Sigmoid colon (tissue), 6 donors: ENCODE measurements at regions not wholly inside any gene's neighbourhood (a gene's known extent, or its start where the extent isn't known, plus 50 kb on each side); places are given as distances from the start of the nearest gene placed in this dataset.

Experiments used
- DNase-seq: peaks from one replicate; pipeline ENCODE4 v3.0.0-alpha.2; 2019
- H3K27ac ChIP-seq, 4 donors: fragments of 200-600 bp; sonication (generic); one replicate each; pipeline ENCODE4 v1.5.1; 2016 to 2019; ENCODE audit warnings: mild to moderate bottlenecking in 1 of 4
- H3K27me3 ChIP-seq, 3 donors: fragments of 200-600 bp; sonication (generic); one replicate each; pipeline ENCODE4 v1.5.1; 2019; ENCODE audit warnings: mild to moderate bottlenecking in 1 of 3
- H3K36me3 ChIP-seq, 4 donors: fragments of 200-600 bp; sonication (generic); one replicate each; pipeline ENCODE4 v1.5.1; 2016 to 2019
- H3K4me1 ChIP-seq, 4 donors: fragments of 200-600 bp; sonication (generic); one replicate each; pipeline ENCODE4 v1.5.1; 2017 to 2019
- H3K4me3 ChIP-seq, 4 donors: fragments of 200-600 bp; sonication (generic); one replicate each; pipeline ENCODE4 v1.5.1; 2017 to 2019; ENCODE audit warnings: mild to moderate bottlenecking in 2 of 4, moderate library complexity in 1 of 4
- H3K9me3 ChIP-seq, 4 donors: fragments of 200-600 bp in 3 of 4; sonication (generic) in 3 of 4; one replicate each; pipeline versions ENCODE4 v1.5.1 to v1.6.1; 2013 to 2019
- EP300 ChIP-seq, 4 donors: sonication (generic); formaldehyde crosslinking; IDR thresholded peaks; one replicate each; pipeline ENCODE4 v1.6.1; 2017; ENCODE audit warnings: antibody characterized with exemption in 4 of 4
- POLR2A ChIP-seq, 2 donors: fragments of 450-650 bp; IDR thresholded peaks; one replicate each; pipeline ENCODE4 v1.6.1; 2016; ENCODE audit warnings: antibody characterized with exemption in 2 of 2, mild to moderate bottlenecking in 2 of 2, moderate library complexity in 2 of 2
- POLR2AphosphoS5 ChIP-seq, 4 donors: sonication (generic); formaldehyde crosslinking; IDR thresholded peaks; one replicate each; pipeline ENCODE4 v1.6.1; 2017; ENCODE audit warnings: antibody characterized with exemption in 4 of 4
- WGBS, 2 donors: extraction: QIAGEN DNeasy Blood & Tissue Kit; methylation state at CpG; one replicate each; pipeline ENCODE4 v1.1.7; 2013; 5-methylcytosine and 5-hydroxymethylcytosine counted together
- intact Hi-C: fragments of 100-400 bp; cut with DNase I; formaldehyde crosslinking; loops from one replicate; pipeline ENCODE4 v1.15.1; 2023
- TF ChIP-seq, protein P1 (sequence below), 4 experiments: fragments of 450-650 bp in 3 of 4; fragments of 200-600 bp in 1 of 4; IDR thresholded peaks; one replicate each; pipeline ENCODE4 v1.5.1; 2016 to 2019; ENCODE audit warnings: antibody characterized with exemption in 4 of 4, mild to moderate bottlenecking in 3 of 4, moderate library complexity in 2 of 4
- donor health status: healthy with polysubstance abuse.
- donor health status: healthy.

DNA sequence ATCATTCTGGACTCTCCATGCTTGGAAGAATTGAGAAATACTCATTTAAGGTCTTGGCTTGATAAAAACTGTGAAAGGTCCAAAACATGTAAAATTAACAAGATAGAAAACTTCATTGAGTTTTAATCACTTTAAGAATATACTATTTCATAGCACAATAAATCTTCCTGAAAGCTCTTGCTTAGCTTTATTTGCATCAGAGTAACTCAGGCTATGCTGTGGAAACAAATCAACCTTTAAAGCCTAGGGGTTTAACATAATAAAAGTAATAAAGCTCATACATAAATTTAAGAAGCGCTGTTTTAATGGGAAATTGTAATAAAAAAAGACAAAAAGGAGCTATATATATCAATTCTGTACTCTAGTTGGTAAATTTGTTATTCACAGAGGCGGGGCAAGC is 77.2 kb upstream of the PTCHD4 start:
- no peaks in the 10 kb centered on the region for H3K27me3 ChIP-seq
- no peak for TF ChIP-seq POLR2A (IDR thresholded peaks at IDR 0.05)
- H3K4me1 ChIP-seq = no peaks in the 10 kb centered on the region
- H3K27ac ChIP-seq = no peak overlapping the region
- no peaks in the 10 kb centered on the region for H3K36me3 ChIP-seq
- H3K9me3 ChIP-seq = no peaks in the 10 kb centered on the region
- DNase-seq = no peak
- intact Hi-C loops = no loop called here
- 86 to 87% methylated on average over 2 of the region's 2 CpGs for WGBS, 2 donors
- H3K4me3 ChIP-seq = no peak overlapping the region

DNA sequence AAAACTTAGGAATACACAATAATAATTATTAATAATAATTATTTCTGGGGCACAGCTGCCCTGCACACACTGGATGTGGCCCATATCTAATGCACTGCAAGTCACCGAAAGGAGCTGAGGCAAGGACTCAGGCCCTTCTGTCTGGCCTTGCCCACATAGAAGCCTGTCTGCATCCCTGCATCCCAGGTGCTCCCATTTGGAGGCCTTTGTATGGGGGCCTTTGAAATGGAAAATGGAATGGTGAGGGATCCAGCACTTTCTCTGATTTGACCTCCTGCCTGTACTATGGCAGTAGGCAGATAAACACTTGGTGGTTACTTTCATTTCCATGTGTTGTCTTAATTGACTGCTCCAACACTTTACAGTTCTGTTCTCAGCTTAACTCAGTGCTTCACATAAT is 75.7 kb upstream of the PTCHD4 start:
- intact Hi-C loops = no loop called here
- no peak overlapping the region for H3K27ac ChIP-seq
- no peak overlapping the region for H3K4me3 ChIP-seq
- WGBS, 2 donors = 93 to 94% methylated on average over 1 of the region's 1 CpG
- H3K27me3 ChIP-seq = no peaks in the 10 kb centered on the region
- no peaks in the 10 kb centered on the region for H3K9me3 ChIP-seq
- H3K36me3 ChIP-seq = no peaks in the 10 kb centered on the region
- no peak for TF ChIP-seq POLR2AphosphoS5 (IDR thresholded peaks at IDR 0.05)
- no peak for TF ChIP-seq POLR2A (IDR thresholded peaks at IDR 0.05)
- TF ChIP-seq EP300 (IDR thresholded peaks at IDR 0.05) = no peak
- TF ChIP-seq, protein P1, sequence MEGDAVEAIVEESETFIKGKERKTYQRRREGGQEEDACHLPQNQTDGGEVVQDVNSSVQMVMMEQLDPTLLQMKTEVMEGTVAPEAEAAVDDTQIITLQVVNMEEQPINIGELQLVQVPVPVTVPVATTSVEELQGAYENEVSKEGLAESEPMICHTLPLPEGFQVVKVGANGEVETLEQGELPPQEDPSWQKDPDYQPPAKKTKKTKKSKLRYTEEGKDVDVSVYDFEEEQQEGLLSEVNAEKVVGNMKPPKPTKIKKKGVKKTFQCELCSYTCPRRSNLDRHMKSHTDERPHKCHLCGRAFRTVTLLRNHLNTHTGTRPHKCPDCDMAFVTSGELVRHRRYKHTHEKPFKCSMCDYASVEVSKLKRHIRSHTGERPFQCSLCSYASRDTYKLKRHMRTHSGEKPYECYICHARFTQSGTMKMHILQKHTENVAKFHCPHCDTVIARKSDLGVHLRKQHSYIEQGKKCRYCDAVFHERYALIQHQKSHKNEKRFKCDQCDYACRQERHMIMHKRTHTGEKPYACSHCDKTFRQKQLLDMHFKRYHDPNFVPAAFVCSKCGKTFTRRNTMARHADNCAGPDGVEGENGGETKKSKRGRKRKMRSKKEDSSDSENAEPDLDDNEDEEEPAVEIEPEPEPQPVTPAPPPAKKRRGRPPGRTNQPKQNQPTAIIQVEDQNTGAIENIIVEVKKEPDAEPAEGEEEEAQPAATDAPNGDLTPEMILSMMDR (IDR thresholded peaks at IDR 0.05) = no peak
- no peaks in the 10 kb centered on the region for H3K4me1 ChIP-seq
- no peak for DNase-seq

DNA sequence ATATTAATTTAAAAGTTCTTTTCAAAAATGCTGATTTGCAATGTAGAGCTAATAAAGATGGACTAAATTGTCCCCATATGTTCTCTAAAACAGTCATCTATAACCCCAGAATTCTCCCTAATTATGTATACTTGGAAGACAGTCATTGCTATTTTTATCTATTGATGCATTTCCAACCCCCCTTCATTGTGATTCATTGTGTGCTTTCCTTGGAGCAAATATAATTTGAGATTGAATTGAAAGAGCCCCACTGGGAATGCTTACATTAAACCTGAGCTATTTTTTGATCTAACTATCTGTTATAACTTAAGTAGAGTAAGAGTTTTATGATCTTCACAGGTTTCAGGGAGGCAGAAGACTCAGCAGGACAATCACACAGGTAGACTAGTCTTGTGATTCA is 73.7 kb upstream of the PTCHD4 start:
- H3K4me1 ChIP-seq = no peaks in the 10 kb centered on the region
- TF ChIP-seq, protein P1 (IDR thresholded peaks at IDR 0.05) = no peak
- TF ChIP-seq POLR2A (IDR thresholded peaks at IDR 0.05) = no peak
- TF ChIP-seq POLR2AphosphoS5 (IDR thresholded peaks at IDR 0.05) = no peak
- no peak for TF ChIP-seq EP300 (IDR thresholded peaks at IDR 0.05)
- intact Hi-C loops = no loop called here
- DNase-seq = no peak
- no peak overlapping the region for H3K4me3 ChIP-seq
- H3K27me3 ChIP-seq = no peaks in the 10 kb centered on the region
- no peaks in the 10 kb centered on the region for H3K36me3 ChIP-seq
- H3K9me3 ChIP-seq = no peaks in the 10 kb centered on the region
- H3K27ac ChIP-seq = no peak overlapping the region

DNA sequence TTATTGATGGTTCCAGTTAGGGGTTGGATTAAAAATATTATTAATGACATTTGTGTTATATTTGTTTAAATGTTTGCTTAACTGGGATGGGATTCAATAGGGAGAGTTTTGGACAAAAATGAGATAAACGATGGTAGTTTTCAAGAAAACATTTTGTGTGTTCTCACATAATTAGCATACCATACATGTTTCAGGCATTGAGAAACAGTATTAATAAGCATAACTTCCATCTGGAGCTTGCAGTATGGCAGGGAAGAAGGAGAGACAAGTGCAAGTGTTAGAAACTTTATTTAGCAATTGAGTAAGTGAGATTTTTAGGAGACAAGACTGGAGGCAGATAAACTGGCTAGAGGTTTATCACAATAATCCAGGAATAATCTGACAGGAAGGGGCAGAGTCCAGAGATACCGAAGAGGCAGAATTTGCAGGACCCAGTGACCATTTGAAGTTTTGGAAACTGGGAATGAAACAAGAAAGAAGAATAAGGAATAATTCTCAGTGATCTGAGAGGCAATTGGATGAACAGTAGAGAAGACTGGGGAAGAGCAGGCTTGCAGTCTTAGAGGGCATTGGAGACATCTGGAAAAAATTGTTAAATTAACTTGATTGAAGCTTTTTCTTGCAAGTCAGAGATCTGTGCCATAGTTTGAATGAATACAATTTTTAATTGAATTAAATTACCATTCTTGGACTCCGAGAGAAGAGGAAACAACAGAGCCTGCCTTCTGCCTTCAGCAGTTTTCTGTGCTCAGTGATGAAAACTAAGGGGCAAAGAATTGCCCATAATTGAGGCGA is 73.0 kb upstream of the PTCHD4 start:
- 79 to 87% methylated on average over 4 of the region's 4 CpGs for WGBS, 2 donors

DNA sequence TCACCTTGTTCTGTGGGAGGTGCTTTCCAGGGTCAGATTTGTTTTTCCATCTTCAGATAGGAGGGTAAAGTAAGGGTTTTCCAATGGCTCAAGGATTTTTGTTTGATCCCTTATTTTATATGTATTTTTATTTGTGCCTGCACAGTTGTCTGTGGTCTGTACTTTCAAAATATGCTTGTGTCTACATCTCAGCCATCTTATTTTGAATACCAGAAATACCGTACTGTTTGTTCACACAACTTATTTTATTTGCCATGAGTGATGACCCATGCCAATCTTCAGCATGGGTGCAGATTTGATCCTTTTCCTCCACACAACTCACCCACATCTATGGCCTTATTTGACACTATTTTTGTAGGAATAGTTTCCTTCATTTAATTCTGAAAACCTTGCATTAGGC is 72.2 kb upstream of the PTCHD4 start:
- H3K9me3 ChIP-seq = no peaks in the 10 kb centered on the region
- TF ChIP-seq, protein P1 (IDR thresholded peaks at IDR 0.05) = no peak
- TF ChIP-seq POLR2AphosphoS5 (IDR thresholded peaks at IDR 0.05) (no peak), POLR2A (IDR thresholded peaks at IDR 0.05) (no peak), EP300 (IDR thresholded peaks at IDR 0.05) (no peak)
- DNase-seq = no peak
- WGBS, 2 donors = 92 to 93% methylated on average over 1 of the region's 1 CpG
- H3K27ac ChIP-seq = no peak overlapping the region
- intact Hi-C loops = no loop called here
- H3K36me3 ChIP-seq = no peaks in the 10 kb centered on the region
- H3K4me1 ChIP-seq = no peaks in the 10 kb centered on the region
- no peak overlapping the region for H3K4me3 ChIP-seq
- no peaks in the 10 kb centered on the region for H3K27me3 ChIP-seq

More for the DNA sequence above, 73.0 kb upstream of the PTCHD4 start:
- Histone ChIP-seq H3K27me3 (no peaks in the 10 kb centered on the region), H3K9me3 (no peaks in the 10 kb centered on the region), H3K4me1 (no peaks in the 10 kb centered on the region), H3K36me3 (no peaks in the 10 kb centered on the region), H3K27ac (no peak overlapping the region), H3K4me3 (no peak overlapping the region)
- TF ChIP-seq, protein P1 (IDR thresholded peaks at IDR 0.05) = no peak
- no peak for TF ChIP-seq POLR2AphosphoS5 (IDR thresholded peaks at IDR 0.05)
- no peak for DNase-seq
- intact Hi-C loops = no loop called here
